Esophagus squamous epithelium (tissue), 5 donors: ENCODE measurements at regions not wholly inside any gene's neighbourhood (a gene's known extent, or its start where the extent isn't known, plus 50 kb on each side); places are given as distances from the start of the nearest gene placed in this dataset.

Source experiments
- DNase-seq: peaks from one replicate; lab custom pipeline; 2025; lab: John Stamatoyannopoulos, UW
- H3K27ac ChIP-seq, 4 donors: fragments of 200-600 bp; sonication (generic); one replicate each; pipeline ENCODE4 v1.5.1; 2016 to 2019; ENCODE audit warnings: mild to moderate bottlenecking in 1 of 4
- H3K27me3 ChIP-seq, 4 donors: fragments of 200-600 bp; sonication (generic); 1 replicate in 3 of 4; 2 replicates in 1 of 4; pipeline versions ENCODE4 v1.5.1 to v1.6.0; 2017 to 2021; ENCODE audit warnings: antibody characterized with exemption in 1 of 4
- H3K36me3 ChIP-seq, 3 donors: fragments of 200-600 bp; sonication (generic); one replicate each; pipeline ENCODE4 v1.5.1; 2016 to 2019
- H3K4me1 ChIP-seq, 3 donors: fragments of 200-600 bp; sonication (generic); one replicate each; pipeline ENCODE4 v1.5.1; 2017 to 2019
- H3K4me3 ChIP-seq, 4 donors: fragments of 200-600 bp; sonication (generic); 1 replicate in 3 of 4; 2 replicates in 1 of 4; pipeline ENCODE4 v1.5.1; 2016 to 2019; ENCODE audit warnings: mild to moderate bottlenecking in 2 of 4, moderate library complexity in 1 of 4
- H3K9me3 ChIP-seq, 3 donors: fragments of 200-600 bp; sonication (generic); one replicate each; pipeline ENCODE4 v1.5.1; 2016 to 2019
- POLR2A ChIP-seq, 4 donors: fragments of 450-650 bp; IDR thresholded peaks; one replicate each; pipeline ENCODE4 v1.6.1; 2017; ENCODE audit warnings: antibody characterized with exemption in 4 of 4, mild to moderate bottlenecking in 4 of 4, moderate library complexity in 3 of 4
- WGBS, 2 donors: methylation state at CpG; one replicate each; pipeline ENCODE4 v1.1.5; 2018; 5-methylcytosine and 5-hydroxymethylcytosine counted together
- intact Hi-C: fragments of 100-400 bp; cut with DNase I; formaldehyde crosslinking; loops from one replicate; pipeline ENCODE4 v1.15.0; 2022
- TF ChIP-seq, protein P1 (sequence below), 6 experiments: fragments of 450-650 bp in 4 of 6; fragments of 200-600 bp in 2 of 6; sonication (generic) in 2 of 6; IDR thresholded peaks; one replicate each; pipeline ENCODE4 v1.5.1; 2016 to 2019; ENCODE audit warnings: antibody characterized with exemption in 6 of 6, mild to moderate bottlenecking in 4 of 6, moderate library complexity in 4 of 6
- donor health status: DM: yes; HTN: yes; CAD: no.

- no peaks in the 10 kb centered on the region for H3K9me3 ChIP-seq
- H3K27ac ChIP-seq = no peak overlapping the region
- WGBS, 2 donors = 96 to 100% methylated on average over 1 of the region's 1 CpG
- H3K4me1 ChIP-seq = no peaks in the 10 kb centered on the region
- intact Hi-C loops = no loop called here
- TF ChIP-seq, protein P1, sequence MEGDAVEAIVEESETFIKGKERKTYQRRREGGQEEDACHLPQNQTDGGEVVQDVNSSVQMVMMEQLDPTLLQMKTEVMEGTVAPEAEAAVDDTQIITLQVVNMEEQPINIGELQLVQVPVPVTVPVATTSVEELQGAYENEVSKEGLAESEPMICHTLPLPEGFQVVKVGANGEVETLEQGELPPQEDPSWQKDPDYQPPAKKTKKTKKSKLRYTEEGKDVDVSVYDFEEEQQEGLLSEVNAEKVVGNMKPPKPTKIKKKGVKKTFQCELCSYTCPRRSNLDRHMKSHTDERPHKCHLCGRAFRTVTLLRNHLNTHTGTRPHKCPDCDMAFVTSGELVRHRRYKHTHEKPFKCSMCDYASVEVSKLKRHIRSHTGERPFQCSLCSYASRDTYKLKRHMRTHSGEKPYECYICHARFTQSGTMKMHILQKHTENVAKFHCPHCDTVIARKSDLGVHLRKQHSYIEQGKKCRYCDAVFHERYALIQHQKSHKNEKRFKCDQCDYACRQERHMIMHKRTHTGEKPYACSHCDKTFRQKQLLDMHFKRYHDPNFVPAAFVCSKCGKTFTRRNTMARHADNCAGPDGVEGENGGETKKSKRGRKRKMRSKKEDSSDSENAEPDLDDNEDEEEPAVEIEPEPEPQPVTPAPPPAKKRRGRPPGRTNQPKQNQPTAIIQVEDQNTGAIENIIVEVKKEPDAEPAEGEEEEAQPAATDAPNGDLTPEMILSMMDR (IDR thresholded peaks at IDR 0.05) = no peak
- TF ChIP-seq POLR2A (IDR thresholded peaks at IDR 0.05) = no peak
- no peaks in the 10 kb centered on the region for H3K27me3 ChIP-seq
- H3K36me3 ChIP-seq = no peaks in the 10 kb centered on the region
- H3K4me3 ChIP-seq = no peak overlapping the region
- no peak for DNase-seq
These were observed 398.3 kb downstream of the GPD2 start for GRCh38 chr2:156834431-156834830.

DNA sequence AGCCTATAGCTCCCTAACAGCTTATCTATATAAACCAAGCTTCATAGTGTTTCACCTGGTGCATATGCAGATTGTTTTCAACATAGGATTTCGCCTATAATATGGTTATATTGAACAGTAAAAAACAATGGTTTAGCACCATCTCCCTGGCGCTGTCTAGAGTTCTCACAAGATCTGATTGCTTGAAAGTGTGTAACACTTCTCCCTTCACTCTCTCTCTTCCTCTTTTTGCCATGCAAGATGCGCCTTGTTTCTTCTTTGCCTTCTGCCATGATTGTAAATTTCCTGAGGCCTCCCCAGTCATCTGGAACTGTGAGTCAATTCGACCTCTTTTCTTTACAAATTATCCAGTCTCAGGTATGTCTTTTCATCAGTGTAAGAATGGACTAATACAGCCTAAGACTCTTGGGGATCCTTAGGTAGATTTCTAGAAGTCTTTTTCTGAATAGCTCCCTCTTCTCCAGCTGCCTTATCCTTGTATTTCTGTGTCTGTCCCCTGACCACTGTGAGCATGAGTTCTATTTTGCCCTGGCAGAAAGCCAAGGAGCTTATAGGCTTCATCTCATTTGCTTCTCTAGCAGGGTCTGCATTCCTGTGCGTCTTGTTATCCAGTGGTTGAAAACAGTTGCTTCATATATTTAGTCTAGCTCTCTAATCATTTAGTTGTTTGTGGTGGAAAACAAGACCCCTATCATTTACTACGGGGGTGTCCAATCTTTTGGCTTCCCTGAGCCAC, 401.6 kb downstream of the GPD2 start:
- no peak for DNase-seq
- H3K27me3 ChIP-seq = no peaks in the 10 kb centered on the region
- no peak overlapping the region for H3K4me3 ChIP-seq
- no peaks in the 10 kb centered on the region for H3K36me3 ChIP-seq
- intact Hi-C loops = no loop called here
- TF ChIP-seq, protein P1 (IDR thresholded peaks at IDR 0.05) = no peak
- no peak for TF ChIP-seq POLR2A (IDR thresholded peaks at IDR 0.05)
- H3K4me1 ChIP-seq = no peaks in the 10 kb centered on the region
- 67 to 75% methylated on average over 6 of the region's 6 CpGs for WGBS, 2 donors
- H3K9me3 ChIP-seq = no peaks in the 10 kb centered on the region
- H3K27ac ChIP-seq = no peak overlapping the region

GRCh38 chr2:156841321-156841720, 405.1 kb downstream of the GPD2 start:
- DNase-seq = no peak
- H3K36me3 ChIP-seq = no peaks in the 10 kb centered on the region
- 85 to 89% methylated on average over 3 of the region's 3 CpGs for WGBS, 2 donors
- intact Hi-C loops = no loop called here
- no peak overlapping the region for H3K4me3 ChIP-seq
- no peaks in the 10 kb centered on the region for H3K4me1 ChIP-seq
- TF ChIP-seq, protein P1 (IDR thresholded peaks at IDR 0.05) = no peak
- TF ChIP-seq POLR2A (IDR thresholded peaks at IDR 0.05) = no peak
- no peaks in the 10 kb centered on the region for H3K9me3 ChIP-seq
- H3K27me3 ChIP-seq = no peaks in the 10 kb centered on the region
- H3K27ac ChIP-seq = no peak overlapping the region

GRCh38 chr2:156845806-156846558, 409.8 kb downstream of the GPD2 start:
- Histone ChIP-seq H3K27ac (no peak overlapping the region), H3K36me3 (no peaks in the 10 kb centered on the region), H3K4me3 (no peak overlapping the region), H3K9me3 (no peaks in the 10 kb centered on the region), H3K27me3 (no peaks in the 10 kb centered on the region), H3K4me1 (no peaks in the 10 kb centered on the region)
- intact Hi-C loops = no loop called here
- TF ChIP-seq POLR2A (IDR thresholded peaks at IDR 0.05) = no peak
- TF ChIP-seq, protein P1 (IDR thresholded peaks at IDR 0.05) = no peak
- no peak for DNase-seq
- 47 to 55% methylated on average over 4 of the region's 4 CpGs for whole genome bisulfite sequencing, 2 donors

GRCh38 chr2:156852210-156852609, 405.3 kb upstream of the GALNT5 start:
- no peaks in the 10 kb centered on the region for H3K27me3 ChIP-seq
- no peak overlapping the region for H3K4me3 ChIP-seq
- WGBS, 2 donors = 76 to 88% methylated on average over 4 of the region's 4 CpGs
- no peak for TF ChIP-seq POLR2A (IDR thresholded peaks at IDR 0.05)
- TF ChIP-seq, protein P1 (IDR thresholded peaks at IDR 0.05) = no peak
- H3K27ac ChIP-seq = no peak overlapping the region
- H3K4me1 ChIP-seq = no peaks in the 10 kb centered on the region
- no peaks in the 10 kb centered on the region for H3K9me3 ChIP-seq
- intact Hi-C loops = no loop called here
- H3K36me3 ChIP-seq = no peaks in the 10 kb centered on the region
- DNase-seq = no peak
